HG02884 (cell line): ENCODE measurements at regions not wholly inside any gene's neighbourhood (a gene's known extent, or its start where the extent isn't known, plus 50 kb on each side); places are given as distances from the start of the nearest gene placed in this dataset.
"Not testable (repeated sequence)": the region's sequence is repeated elsewhere in the genome, so short reads cannot be mapped to it uniquely, and the experiment has no call there.

ENCODE experiments used
- ATAC-seq: cut with Tn5 transposase; IDR thresholded peaks from one replicate; pipeline ENCODE4 v1.9.1; 2021; ENCODE audit warnings: mild to moderate bottlenecking, moderate library complexity; ENCODE audit not compliant: unreplicated experiment

DNA sequence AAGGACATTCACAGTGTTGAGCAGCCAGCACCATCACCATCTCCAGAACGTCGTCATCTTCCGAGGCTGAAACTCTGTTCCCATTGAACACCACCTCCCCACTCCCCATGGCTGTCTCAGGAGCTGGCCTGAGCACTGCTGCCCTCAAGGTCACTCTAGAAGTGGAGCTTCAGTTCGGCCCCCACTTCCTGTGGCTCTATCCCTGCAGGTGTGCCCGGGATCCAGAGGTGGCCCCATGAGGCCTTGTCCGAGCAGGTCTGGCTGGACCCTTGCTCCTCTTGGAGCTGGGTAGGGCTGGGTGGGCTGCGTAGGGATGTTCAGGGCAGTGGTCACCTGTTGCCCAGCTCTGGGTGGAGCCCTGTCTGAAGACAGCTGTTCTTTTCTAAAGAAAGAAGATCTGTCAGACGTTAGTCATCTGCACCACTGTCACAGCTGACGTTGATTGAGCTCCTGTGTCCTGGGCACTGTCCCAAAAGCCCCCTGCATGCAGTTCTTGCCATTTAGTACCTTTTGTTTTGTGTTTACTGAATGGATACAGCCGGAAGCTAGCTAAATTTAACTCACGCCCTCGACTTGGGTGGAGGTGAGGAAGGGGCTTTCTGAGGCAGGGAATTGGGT lies 75.5 kb upstream of the CLDN5 start:
- no peak for ATAC-seq

DNA sequence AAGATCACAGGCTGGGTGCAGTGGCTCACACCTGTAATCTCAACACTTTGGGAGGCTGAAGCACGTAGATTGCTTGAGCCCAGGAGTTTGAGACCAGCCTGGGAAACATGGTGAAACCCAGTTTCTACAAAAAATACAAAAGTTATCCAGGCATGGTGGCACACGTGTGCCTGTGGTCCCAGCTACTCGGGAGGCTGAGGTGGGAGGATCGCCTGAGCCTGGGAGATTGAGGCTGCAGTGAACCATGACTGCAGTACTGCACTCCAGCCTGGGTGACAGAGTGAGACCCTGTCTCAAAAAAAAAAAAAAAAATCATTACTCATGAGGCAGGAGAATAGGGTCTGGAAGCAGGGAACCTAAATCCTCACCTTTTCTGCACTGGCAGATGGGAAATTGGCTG lies 79.1 kb upstream of the CLDN5 start:
- not testable (repeated sequence) for ATAC-seq

DNA sequence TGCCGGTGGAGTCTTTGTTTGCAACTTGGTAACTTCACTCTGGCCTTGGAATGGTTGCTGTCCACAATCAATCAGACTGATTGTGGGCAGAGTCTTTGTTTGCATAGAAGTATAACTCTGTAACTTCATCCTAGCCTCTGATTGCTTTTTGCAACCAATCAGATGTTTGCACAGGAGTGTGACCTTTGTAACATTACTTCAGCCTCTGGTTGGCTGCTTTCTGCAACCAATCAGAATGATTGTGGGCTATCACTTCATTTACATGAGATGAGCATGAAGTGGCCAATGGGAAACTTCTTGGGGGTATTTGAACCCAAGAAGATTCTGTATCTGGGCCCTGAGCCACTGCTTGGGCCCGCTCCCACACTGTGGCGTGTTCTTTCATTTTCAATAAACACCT lies 79.6 kb upstream of the CLDN5 start:
- ATAC-seq, result no peak

DNA sequence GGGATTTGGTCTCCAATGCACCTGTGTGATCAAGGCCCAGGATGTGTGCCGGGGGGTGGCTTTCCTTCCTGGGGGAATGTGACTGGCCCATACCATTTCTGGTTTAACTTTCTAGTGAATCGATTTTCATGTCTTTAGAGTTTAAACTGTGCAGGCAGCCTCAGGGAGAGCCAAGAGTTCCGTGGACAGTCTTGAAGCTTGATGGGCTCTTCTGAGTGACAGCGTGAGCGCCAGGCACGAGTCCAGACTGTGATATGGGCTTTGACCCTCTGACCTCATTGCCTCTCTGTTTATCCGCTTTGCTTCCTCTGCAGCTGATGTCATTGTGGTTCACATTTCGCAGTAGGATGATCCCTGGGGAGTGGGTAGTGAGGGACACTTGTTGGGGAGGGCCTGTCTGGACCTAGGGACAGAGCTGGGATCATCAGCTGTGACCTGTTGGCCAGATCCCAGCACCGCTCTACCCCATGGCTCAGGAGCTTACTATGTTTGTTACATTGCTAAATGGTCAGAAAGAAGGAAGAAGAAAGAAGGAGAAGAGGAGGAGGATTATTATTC lies 80.6 kb upstream of the CLDN5 start:
- ATAC-seq, result no peak

DNA sequence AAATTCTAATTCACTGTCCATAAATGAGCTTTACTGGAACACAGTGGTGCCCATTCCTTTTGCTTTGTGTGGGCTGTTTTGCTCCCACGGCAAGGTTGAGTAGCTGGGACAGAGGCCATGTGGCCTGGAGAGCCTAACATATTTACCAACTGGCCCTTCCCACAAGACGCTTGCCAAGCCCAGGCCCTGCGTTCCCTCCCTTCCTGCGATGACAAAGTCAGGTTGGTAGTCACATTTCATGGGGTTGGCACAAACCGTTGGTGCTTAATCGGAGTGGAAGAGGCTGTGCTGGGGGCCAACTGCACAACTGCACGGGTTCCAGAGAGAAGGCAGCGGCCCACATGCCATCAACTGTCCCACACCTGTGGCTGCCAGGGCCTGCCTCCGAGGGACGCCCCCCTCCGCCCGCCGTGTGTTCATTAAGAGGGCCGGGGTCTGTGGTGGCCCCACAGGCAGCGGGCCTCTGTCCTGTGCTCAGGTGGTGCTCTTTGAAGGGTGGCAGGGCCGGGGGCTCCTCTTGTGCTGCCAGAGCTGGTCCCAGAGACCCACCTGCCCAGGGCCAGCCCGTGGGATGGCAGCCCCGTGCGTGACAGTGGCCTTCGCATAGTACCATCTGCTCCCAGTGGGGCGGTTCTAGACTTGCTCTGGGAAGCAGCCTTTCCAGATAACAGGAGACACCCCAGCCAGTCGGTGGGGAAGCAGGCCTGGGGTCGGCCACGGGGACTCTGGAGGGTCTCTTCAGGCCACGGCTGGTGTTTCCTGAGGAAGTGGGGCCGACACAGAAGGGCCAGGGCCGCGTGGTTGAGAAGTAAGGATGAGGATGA lies 81.5 kb upstream of the CLDN5 start:
- ATAC-seq, result no peak

DNA sequence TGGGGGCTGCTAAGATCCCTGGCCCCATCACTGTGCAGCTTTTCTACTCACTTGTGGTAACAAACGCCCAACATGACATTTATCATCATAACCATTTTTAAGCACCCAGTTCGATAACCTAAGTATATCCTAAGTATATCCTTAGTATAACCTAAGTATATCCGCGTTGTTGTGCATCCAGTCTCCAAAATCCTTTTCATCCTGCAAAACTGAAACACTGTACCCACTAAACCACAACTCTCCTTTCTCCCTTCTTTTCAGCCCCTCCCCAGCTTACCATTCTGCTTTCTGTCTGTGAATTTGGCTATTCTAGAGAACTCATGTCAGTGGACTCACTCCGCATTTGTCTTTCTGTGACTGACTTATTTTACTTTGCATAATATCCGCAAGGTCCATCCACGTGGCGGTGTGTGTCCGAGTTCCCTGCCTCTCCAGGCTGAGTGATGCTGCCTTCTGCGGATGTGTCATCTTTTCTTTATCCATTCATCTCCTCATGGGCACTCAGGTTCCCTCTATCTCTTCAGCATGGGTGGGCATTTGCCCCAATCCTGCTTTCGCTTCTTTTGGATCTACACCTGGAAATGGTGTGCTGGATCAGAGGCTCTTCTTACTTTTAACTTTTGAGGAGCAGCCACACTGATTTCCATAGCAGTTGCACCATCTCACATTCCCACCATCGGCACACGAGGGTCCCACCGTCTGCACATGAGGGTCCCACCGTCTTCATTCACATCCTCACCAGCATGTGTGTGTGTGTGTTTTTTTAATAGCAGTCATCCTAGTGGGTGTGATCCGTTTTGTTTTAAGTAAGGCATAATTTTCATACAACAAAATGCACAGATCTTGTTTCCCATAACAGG lies 82.4 kb upstream of the CLDN5 start:
- no peak for ATAC-seq

DNA sequence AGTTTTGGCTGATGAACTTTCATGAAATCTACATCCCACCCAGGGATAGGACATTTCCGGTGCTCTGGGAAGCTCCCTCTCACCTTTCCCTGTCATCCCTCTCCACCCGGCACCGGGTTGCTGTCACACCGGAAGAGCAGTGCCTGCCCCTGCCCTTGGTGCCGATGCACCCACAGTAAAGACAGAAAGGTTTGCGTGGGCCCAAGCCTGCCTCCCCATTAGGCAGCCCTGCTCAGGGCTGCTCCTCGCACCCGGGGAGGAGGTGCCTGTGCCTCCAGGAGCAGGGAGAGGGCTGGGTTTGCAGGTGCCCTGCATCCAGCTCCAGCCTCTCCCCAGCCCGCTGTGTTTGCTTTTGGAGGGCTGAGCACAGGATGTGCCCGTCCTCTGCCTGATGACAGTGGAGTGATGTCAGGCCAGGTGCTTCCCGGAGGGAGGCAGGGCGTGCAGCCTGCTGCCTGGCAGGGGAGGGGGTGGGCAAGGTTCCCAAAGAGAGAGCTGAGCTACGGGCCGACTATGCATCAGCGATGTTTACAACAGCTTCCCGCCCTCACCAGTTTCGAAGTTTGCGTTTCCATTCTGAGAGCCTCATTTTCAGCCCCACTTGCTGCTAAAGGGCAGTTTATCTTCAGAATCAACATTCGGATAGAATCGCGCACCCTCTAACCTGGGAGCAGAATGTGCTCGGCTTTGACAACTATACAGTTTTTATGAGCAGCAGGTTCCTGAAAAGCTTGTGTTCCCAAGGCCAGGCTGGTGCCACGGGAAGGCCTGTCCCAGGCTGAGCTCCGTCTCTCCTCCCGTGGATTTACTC lies 83.2 kb upstream of the CLDN5 start:
- no peak for ATAC-seq

DNA sequence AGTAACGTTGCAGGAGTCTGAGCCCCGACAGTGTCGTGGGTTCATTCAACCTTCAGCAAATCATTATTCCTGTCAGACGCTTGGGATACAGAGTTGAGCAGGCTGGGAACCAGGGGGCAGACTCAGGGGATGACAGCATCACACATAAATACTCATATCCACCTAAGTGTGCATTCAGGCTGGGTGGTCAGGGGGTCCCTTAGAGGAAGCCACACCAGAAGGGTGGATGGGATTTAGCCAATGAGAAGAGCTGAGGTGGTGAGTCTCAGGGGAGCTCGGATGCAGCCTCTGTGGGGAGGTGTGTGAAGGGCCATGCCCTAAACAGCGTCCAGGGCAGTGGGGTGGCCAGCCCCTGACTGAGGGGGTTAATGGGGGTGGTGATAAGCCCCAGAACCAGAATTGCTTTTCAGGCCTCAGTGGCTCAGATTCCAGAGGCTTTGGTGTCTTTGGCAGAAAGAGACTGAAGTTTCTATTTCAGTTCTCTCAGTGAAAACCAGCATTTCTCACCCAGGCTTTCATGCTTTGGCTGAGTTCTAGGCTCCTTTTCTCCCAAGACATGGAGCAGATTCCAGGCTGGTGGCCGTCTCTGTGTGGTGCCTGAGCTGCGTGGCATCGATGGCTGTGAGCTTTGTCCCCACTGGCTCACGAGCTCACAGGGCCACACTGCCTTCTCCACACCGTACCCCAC lies 83.9 kb upstream of the CLDN5 start:
- ATAC-seq, result no peak

DNA sequence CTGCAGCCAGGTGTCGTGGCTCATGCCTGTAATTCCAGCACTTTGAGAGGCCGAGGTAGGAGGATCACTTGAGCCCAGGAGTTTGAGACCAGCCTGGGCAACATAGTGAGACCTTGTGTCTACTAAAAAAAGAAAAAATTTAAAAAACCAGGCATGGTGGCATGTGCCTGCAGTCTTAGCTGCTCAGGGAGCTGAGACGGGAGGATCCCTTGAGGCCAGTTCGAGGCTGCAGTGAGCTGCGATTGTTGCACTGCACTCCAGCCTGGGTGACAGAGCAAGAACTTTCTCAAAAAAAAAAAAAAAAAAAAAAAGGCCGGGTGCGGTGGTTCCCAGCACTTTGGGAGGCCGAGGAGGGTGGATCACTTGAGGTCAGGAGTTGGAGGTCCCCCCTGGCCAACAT lies 85.5 kb upstream of the CLDN5 start:
- ATAC-seq, result not testable (repeated sequence)

DNA sequence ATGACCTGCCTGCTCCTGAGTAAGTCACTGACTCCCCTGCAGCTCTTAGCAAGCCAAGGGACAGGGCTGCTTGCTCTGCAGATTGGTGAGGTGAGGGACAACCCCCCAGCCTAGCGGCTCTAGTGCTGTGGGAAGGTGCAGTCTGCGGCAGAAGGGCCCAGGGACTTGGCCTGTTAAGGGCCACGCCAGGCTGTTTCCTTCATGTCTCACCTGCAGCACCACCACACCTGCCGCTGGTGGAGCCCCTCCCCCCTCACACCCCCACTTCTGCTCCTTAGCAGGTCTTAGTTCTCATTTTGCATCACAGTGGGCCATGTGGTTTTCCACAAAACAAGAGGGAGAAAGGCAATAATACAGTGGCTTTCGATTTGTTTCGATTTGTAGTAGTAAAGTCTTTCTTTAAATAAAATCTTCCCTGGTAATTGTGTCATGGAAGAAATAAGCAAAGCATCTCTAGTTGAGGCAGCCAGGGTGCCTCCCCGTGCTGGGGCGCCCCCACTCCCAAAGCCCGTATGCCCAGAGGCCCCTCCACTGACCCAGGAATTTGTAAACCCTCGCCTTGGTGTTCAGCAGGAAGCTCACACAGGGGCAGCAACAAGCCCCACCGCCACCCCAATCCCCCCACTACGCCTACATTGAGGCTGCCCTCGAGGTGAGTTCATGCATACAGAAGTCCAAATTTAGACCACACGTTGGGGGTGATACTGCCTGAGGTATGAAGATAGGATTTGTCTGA lies 86.5 kb upstream of the CLDN5 start:
- ATAC-seq, result no peak

DNA sequence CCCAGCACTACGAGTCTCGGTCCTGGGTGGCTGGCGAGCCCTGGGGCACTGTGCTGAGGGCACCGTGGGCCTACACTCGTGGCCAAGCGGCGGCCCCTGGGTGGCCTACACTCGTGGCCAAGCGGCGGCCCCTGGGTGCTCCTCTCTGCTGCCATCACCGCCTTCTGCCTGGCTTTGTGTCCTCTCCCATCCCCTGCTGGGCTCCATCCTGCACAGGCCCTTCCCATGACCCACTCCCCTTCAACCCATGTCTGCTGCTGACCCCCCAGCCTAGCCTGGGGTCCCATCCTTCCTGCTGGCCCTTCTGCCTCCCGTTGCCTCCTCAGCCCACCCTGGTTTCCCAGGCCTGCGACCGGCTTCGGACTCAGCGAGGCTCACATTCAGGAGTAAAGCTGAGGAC lies 87.4 kb upstream of the CLDN5 start:
- ATAC-seq, result no peak

DNA sequence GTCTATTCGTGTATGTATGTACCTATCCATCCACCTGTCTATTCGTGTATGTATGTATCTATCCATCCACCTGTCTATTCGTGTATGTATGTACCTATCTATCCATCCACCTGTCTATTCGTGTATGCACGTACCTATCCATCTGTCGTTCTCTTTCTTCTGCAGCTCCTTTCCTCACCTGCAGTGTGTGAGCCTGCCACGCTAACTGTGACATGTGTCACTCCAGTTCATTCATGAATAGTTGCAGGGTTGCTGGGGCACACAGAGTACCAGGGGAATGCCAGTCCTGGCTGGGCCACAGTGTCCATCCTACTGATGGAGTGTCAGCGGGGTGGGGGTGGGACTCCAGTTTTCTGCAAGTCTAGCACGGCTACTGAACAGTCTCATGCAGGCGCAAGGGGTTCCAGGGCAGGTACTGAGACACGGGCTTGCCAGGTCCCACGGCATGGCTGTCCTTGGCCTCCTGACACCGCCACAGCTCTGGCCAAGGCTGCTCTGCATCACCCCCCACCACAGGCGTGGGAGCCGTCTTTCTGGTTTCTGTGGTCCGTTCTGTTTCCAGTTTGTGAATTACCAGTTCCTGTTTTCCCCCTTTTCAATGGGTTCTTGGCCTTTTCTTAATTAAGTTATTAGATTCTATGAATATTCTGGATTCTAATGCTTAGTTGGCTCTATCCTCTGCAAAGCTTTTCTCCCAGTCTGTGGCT lies 88.8 kb upstream of the CLDN5 start:
- ATAC-seq, result no peak

DNA sequence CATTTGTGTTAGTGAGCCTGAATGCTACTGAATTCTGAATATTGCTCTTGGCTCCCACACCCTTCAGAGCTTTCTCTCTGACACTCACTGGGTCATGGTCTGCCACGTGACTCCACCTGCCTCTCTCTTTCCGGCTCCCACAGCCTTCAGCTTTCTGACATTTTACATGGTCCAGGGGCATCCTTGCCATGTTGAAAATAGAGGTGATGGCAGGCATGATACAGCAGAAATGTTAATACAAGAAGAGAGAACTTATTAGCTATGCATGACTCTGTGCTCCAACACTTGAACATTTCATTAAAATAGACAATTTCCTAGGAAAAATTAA lies 90.3 kb upstream of the CLDN5 start:
- no peak for ATAC-seq

DNA sequence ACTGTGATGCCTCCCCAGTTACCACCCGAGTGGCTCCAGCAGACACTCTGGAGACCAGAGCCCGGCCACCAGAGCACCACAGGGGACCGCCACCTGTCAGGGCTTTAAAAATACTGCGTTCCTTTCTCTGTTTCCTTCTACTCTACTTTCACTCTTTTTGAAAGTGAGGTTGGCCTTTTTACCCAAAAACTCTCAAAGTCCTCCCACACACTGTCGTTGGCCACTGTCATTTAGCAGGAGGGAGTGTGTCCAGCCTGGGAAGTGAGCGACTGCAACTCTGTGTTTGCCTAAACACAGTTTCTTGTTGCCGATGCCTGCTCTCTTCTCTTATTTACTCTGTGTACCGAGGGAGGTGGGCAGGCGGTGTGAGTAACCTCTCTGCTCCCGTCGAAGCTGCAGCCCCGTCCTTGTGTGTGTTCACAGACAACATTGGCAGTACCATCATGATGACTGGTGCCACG lies 90.8 kb upstream of the CLDN5 start:
- ATAC-seq, result no peak

DNA sequence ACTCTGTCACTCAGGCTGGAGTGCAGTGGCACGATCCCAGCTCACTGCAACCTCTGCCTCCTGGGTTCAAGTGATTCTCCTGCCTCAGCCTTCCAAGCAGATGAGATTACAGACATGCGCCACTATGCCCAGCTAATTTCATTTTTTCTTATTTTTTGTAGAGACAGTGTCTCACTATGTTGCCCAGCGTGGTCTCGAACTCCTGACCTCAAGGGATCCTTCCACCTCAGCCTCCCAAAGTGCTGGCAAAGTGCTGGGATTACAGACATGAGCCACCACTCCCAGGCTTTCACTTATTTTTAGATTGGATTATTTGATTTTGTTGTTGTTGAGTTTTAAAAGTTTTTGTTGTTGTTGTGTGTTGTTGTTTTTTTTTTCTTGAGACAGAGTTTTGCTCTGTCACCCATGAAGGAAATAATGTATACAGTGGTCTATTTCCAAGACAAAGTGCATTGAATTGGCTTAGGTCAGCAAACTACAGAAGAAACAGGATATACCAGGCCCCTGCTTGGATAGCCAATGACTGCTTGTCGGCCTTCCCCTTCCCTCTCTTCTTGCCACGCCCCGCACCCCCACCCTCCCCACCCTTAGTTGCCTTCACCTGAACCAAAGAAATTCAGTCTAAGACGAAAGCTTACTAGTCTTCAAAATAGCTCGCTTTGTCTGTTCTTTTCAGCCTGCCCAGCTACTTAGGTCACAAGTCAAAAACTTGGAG lies 91.8 kb upstream of the CLDN5 start:
- ATAC-seq, result no peak

DNA sequence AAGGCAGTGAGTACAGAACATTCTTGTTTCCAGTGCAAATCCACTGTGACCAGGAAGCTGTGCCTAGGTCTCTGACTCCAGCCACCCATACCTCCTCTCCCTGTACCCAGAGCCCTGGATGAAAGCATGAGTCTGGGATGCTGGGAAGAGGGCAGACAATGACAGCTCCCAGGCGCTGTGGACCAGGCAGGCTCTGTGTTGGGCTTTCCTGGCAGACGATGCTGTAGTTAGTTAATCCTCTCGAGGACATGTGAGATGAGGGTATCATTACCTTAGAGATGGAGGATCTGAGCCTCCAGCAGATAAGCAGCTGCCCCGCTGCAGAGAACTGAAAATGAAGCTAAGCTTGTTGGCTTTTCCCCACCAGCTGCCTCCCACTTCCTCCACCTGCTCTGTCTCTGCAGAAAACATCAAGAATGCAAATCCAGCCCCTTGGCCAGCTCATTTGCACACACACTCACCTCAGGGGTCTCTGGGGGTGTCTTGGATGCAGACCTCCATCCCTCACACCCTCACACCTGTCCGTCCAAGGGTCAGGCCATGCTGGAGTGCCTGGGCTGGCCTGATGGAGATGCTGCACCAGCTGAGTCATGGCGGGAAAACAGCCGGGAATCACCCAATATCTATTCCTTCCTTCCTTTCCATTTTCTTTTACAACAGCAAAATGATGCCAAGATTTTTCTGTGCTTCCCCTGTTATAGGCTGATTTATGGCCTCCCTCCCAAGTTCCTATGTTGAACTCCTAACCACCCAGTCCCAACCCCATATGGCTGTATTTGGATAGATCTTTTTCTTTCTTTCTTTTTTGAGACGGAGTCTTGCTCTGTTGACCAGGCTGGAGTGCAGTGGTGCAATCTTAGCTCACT lies 94.9 kb upstream of the SEPTIN5 start:
- no peak for ATAC-seq

DNA sequence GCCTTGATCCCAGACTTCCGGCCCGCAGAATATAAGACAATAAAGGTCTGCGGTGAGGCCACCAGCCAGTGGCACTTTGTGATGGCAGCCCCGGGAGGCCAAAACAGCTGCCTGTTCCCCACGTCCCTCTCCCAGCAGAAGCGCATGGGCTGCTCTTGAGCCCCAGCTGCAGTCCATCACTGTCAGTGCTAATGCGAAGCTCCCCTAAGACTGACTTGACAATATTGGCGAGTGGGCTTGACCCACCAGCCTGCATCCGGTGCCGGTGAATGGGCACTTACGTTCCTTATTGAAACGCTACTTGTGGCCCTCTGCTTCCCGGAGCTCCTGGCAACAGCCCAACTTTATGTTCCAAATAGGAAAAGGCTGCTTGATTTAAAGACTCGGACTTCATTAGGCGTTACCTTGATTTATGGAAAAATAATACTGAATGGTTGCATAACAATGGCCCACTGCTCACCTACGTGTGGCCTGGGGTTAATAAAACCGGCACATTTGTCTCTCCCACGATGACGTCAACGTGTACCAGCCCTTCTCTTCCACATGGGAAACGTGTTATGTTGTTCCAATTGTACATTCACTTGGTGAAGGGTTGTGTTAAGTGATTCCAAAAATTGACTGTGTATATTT lies 93.4 kb upstream of the SEPTIN5 start:
- no peak for ATAC-seq
